Activated CD8-positive, alpha-beta memory T cell treated with anti-CD3 and anti-CD28 coated beads for 48 hours (primary cell): ENCODE measurements at regions not wholly inside any gene's neighbourhood (a gene's known extent, or its start where the extent isn't known, plus 50 kb on each side); places are given as distances from the start of the nearest gene placed in this dataset.

ENCODE experiments used
- DNase-seq, 3 experiments: peaks; one replicate each; pipeline ENCODE4 v3.0.0-alpha.2; 2020; ENCODE audit warnings: low read depth in 2 of 3, low spot score in 2 of 3

DNA sequence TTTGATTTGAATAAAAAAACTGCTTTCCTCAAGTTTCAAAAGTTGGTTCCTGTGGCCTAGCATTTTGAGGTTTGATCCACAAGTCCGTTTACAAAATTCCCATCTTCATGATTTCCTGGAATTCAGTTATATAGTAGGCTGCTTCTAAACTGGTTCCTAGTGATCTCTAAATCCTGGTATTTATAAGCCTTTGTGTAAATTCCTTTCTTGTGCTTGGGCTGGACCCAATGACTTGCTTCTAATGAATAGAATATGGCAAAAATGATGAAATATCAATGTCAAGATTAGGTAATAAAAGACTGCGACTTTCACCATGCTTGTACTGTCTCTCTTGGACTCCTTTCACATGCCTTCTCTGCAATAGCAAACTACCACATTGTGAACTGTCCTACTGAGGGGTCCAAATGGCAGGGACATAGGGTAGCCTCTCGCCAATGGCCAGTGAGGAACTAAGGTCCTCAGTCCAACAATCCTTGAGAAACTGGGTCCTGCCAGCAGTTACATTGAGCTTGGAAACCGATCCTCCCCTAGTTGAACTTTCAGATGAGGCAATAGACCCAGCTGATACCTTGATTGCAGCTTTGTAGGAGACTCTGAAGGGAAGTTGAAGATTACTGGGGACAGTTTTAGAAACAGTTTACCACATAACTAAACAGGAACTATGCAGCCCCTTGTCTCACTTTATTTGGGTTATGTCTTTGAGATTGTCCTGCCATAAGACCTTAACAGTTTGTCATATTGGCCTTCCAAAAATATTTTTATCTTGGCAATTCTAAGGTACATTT, 303.9 kb upstream of the TBC1D5 start:
- DNase-seq, result no peak

DNA sequence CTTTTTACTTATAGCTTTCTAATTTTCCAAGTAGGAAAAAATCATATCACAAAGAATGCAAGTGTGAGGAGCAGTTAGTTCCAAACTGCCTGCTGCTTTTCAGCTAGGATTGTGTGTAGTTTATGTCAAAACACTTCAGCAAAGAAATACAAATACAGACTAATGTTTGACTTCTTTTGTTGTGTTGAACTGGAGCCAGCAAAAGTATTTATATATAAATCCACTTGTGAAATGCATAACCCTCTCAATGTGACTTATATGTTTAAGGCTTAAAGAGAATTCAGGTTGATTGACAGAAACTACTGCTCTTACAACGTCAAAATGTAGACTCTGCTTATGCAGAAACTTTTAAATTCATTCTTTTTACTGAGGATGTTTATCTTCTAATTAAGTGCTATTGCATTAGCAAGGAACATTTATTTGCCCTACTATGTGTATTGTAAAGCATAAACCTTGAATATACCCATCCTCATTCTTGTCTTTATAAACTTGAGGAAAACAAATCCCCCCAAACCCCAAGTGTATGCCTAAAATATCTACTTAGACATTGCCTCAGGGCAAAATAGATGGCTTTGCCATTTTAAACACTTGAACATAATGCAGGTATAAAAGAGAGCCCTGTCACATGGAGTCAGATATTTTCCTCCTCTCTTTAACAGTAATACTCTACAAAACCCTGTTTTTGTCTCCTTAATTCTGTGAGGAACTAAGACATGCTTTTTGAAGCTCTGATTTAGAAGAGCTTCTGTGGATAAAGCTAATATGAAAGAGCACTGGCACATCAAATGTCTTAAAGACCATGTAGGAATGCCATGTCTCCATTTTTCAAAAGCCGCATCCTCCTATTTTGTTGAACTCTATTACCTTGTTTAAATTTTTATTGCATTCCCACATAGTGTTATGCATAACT, 302.8 kb upstream of the TBC1D5 start:
- no peak for DNase-seq

DNA sequence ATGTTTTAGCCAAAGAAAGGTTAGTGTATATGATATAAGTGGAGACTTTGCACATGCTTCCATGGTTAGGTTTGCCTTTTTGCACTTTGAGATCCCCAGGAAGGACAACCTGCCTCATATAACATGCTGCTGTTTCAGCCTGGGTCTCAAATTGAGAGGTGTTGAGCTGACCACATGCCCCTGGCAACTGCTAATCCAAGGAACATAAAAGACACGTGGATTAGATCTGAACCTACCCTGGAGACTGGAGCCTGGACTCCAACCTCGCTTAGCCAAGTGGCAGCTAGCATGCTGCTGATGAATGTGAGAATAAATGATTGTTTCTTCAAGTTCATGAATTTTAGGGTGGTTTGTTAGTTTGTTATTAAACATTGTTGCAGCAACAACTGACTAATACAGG, 301.8 kb upstream of the TBC1D5 start:
- no peak for DNase-seq

DNA sequence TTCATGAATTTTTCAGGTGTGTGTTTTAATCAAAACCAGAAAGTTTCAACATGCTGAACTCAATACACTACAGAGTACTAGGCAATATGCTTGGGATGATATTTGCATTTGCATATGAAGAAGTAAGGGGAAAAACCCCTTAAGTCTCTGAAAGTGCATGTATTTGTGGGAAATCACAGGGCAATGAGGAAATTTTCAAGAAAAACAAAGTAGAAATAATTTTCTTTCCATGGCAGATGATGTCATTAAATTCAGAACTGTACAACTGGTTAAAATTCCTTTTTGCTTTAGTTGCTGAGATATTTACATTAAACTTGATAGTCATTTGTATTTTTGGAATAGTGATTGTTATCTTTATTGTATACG, 294.0 kb upstream of the TBC1D5 start:
- DNase-seq, result no peak

DNA sequence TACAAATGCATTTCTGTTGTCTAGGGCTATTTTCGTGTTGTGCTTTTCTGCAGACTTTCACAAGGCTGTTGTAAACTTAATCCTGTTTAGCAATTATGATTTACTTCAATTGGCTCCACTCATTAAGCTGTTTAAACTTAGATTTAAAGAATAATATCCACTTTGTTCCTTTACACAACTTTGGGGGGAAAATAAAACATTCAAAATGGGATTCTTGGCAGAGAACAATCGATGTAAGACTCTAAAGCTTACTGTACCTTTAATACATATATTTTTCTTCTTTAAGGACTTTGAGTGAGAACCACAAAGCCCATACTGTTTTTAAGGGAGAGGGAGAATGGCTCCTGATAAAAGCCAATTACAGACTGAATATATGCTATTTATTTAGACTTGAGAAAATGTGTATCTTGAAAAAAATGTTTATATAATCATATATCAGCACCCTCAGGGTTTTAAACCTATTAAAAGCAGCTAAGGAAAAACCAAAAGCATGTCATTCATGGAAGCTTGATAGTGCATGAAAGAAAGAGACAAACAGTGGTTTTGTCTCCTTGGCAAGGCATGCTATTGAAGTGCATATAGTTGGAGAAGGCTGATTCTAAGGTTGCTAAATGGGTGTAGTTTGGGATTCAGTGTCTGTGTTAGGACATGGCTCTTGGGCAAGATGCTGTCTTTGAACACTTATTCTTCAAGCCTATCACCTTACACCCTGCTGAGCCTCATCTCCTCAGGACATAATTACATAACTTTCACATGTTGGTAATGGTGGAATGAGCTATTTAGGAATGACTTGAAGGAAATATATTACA, 293.4 kb upstream of the TBC1D5 start:
- no peak for DNase-seq

DNA sequence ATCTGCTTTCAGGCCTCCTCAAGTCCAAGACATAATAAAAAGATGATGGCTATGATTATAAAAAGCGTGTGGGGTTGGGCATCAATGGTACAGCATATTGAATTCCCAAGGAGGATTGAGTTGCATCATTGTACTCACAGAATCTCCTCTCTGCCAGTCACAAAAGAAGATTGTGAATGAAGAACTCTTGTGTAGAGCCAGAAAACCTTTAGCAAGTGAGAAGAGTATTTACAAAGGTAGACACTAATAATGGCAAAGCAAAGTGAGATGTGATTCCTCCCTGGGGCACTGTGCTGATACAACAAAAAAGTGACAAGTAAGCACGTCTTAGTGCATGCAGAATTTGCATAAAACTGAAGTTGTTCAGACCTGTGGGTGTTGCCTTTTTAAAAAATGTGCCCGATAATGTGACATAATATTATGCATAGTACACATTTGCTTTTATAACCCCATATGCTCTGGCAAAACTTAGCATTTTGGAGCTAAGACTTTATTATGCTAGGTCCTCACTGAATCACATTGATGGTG, 291.2 kb upstream of the TBC1D5 start:
- DNase-seq, result no peak

DNA sequence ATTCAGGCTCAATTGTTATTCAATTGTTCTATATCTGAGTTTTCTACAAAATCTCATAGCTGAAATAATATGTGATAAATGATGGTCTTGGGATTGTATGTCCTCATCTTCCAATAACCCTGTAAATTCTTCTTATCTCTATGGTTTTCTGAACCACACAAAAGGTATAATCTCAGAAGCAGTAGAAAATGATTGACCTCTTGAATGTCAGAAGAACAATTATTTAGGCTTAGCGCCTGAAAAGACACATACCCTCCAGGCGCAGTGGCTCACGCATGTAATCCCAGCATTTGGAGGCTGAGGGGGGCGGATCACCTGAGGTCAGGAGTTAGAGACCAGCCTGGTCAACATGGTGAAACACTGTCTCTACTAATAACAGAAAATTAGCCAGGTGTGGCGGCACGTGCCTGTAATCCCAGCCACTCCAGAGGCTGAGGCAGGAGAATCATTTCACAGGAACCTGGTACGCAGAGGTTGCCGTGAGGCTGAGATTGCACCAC, 288.0 kb upstream of the TBC1D5 start:
- no peak for DNase-seq

DNA sequence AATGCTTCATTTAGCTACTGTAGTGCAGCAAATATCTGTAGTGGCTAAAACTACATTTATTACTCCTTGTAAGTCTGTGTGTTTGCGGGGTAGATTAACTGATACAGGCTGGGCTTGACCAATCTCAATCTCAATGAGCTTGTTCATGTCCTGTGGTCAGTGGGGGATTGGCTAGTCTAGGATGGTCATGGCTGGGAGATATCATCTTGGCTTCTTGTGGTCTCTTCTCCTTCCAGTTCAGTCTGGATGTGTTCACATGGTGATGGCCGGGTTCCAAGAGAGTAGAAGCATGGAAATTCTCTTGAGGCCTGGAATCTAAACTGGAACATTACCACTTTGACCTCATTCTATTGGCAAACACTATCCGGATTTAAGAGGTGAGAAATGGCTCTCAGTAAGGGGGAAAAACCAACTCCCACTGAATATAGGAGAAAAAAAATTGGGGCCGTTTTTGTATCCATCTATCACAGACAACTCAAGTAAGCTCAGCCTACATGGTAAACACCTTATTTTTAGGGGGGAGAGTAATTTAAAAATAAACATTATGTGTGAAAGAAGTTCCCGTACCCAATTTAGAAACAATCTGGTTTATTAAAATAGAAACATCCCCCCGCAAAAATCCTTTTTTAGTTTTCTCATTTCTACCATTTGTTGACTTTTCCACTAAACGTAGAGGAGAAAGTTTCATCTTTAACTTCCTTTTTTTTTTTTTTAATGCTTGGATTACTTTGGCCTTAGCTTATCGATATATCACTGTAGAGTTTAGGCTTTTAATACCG, 284.9 kb upstream of the TBC1D5 start:
- DNase-seq, result no peak

DNA sequence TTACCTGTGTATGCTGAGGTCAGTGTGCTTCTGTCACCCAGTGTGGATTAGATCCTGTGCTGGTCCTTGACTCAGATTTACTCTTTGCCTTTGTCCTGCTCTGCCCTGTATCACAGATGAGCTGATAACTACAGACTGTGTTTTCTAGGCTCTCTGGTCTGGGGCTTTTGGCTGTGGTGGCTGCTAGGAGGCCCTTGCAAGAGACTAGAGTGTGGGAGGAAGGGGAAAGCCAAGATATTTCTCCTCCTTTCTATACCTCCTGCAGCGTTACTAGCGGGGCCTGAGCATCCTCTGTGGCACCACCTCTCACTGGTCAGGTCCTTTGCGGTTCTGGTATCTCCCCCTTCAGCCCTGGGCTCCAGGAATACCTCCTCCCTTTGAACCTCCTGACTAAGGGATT, 282.3 kb upstream of the TBC1D5 start:
- DNase-seq, result no peak

DNA sequence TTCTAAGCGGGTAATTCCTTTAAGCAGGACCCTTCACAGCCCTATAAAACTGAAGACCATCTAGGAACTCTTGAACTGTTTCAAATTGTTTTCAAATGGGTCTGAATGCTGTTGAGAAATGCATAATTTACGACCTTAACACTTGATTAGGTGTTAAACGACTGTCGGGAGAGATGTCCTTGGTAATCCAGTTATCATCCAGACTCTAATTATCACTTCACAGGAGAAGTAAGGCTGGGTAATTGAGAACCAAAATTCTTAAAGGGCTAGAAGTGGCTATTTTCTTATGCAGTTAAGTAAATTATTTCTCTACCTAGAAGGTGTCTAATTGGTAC, 276.7 kb upstream of the TBC1D5 start:
- DNase-seq, result no peak

DNA sequence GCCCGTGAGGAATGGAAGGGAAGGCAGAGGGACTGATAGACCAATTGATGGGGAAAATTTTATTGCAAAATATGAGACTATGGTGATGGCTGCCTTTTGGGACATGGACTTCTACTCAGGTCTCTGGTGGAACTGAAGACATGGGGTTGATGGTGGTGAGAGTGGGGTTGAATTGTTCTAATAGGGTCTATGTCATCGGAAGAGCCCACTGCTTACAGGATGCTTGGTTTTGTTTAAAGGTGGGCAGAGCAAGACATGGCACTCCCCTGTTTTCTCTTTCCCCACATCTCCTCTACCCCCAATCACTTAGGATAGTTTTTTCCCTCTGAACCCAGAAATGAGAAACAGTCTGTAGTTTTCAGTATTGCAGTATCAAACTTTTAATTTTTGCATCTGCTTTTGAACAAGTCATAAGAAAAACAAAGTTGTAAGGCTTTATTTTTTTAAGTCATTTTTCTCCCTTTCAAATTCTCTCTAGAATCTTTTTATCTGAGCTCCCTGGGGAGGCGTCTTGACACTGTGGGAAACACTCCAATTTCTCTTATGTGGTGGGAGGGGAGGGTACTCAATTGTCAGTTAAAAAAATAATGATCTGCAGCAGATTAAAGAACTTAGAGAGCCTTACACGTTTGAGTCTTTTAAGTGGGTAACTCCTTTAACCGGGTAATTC, 276.2 kb upstream of the TBC1D5 start:
- DNase-seq, result no peak

DNA sequence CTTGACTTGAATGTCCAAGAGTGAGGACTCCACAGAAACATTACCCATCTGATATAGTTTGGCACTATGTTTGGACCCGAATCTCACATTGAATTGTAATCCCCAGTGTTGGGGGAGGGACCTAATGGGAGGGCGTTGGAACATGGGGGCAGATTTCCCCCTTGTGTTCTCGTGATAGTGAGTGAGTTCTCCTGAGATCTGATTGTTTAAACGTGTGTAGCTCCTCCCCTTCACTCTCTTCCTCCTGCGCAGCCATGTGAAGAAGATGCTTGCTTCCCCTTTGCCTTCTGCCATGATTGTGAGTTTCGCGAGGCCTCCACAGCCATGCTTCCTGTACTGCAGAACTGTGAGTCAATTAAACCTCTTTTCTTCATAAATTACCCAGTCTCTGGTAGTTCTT, 273.9 kb upstream of the TBC1D5 start:
- no peak for DNase-seq

DNA sequence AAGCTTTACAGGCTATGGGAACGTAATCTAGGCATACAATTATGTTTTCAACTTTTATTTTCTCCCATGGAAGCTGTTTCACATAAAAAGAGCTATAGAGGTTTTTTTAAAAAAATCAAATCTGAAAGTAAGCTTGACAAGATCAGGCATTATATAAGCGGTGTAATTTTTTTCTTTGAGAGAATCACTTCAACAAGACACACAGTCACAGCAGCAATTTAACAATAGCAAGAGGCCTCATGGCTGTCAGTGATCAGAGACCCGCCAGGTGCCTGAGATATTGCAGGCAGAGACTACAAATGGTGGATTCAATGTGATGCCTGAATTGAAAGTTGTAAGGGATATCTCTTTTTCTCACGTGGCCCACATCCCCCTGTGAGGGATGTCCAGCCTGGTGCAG, 270.5 kb upstream of the TBC1D5 start:
- DNase-seq, result no peak

DNA sequence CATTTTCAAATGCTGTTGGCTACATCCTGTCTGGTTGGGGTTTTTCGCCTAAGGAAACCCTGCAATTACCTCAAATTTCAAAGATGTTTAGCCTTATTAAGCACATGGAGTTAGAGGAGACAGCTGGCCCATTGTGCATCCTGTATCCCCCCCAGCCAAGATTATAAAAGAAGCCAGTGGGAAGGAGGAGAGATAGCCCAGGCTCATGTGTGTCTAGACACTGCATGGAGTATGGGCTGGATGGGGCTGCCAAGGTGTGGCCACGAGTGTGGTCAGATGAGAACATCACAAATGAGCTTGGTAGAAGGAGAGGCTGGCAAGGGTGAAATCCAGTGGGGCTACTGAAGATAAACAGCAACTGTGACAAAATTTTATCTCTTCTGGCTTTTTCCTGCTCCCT, 270.0 kb upstream of the TBC1D5 start:
- no peak for DNase-seq

DNA sequence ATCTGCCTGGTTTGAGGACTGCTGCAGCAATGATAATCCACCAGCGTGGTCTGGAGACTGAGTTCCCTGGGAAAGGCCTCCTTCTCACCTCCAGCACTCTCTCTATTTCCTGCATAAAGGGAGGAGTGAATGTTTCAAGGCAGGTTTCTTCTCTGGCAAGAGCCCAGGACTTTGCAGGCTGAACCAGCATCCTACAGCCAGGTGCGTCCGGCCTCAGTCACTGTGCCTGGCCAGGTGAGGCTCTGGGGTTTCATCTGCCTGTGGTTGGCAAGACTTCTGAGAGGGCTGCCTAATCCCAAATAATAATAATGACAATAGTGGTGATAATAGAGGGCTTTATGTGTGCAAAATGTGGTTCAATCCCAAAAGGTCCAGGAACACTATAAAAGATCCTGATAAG, 269.0 kb upstream of the TBC1D5 start:
- DNase-seq, result no peak

DNA sequence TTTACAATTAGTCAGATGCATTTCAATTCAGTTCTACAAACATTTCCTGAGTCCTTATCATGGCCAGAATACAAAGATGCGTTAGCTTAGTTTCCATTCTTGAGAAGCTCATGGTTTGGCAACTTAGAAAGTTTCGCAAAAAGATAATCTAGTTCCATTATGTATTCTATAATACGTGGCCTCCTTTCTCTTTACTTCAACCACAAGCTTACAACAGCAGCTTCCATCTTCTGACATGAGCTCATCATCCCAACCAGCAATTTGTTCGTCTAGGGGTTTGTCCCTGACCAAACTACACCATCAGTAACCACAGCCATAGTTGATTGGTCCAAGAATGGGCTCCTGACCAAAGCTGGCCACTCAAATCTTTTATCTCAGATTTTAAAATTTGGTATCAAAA, 267.6 kb upstream of the TBC1D5 start:
- DNase-seq, result no peak

DNA sequence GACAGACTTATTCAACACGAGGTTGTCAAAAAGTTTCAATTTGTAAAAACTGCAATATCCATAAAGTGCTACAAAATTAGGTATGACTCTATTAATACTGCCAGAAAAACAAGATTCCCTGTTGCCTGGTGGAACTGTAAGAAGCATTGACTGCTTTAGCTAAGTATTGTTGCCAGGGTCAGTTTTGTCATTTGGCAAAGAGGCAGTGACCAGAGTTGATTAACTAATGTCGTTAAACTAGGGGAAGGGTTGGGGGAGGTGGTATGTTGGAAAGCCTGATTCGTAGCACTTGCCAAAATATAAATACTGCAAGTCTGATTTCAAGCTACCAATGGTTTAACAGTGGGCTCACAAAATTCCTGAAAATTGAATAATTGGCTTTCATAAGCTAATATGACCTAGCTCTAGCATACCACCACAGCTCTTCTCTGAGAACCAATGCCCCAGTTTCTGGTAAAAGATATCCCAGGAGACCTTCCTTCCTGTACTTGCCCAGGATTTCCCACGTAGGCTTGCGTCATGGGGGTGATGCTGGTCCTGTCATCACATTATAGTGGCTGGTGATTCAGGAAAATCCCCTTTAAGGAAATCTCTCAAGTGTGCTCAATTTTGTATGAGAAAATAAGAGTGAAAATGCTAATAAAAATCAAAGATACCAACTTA, 266.4 kb upstream of the TBC1D5 start:
- DNase-seq, result no peak

DNA sequence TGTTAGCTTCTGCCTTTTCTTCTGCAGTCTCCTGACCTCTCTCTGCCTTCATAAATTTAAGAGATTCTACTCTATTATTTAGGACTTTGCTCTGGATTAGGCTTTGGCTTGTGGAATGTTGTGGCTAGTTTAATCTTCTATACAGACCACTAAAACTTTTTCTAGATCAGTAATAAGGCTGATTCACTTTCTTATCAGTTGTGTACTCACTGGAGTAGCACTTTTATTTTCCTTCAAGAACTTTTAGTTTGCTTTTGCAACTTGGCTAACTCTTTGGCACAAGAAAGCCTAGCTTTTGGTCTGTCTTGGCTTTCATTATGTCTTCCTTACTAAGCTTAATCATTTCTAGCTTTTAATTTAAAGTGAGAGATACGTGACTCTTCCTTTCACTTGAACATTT, 265.5 kb upstream of the TBC1D5 start:
- no peak for DNase-seq

DNA sequence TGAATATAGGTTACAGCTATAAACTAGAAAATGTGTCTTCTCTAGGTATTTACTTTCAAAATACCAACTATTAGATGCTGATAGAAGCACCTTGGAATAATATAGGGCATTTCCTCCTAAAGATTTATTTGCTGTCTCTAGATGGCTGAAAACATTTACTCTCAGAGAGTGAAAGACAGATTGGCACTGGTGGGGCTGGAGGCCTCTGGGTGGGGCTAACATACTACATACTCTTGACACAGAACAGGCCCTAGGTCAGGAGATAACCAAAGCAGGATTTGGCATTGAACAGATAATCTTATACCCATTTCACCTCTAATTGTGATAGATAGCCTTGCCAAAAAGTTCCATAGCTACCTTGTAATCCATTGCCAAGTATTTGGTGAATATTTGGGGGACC, 253.3 kb upstream of the TBC1D5 start:
- DNase-seq, result no peak

DNA sequence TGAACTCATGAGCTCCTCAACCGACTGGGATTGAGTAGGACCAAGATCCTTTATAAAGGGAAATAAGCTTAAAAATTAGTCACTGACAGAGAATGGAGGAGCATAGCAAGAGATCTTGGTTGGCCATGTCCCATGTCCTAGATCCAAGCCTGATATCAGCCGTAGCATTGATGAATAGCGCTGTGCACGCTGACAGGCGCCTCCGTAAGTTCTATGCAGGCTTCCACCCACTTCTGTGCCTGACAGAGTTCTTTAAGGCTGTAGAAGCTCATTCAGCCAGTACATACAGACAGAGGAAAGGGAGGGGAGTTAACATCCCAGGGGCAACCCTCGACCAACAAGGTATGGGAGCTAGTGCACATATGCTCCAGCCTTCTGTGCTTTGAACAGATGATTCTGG, 251.7 kb upstream of the TBC1D5 start:
- no peak for DNase-seq
